ENCODE measurements at regions not wholly inside any gene's neighbourhood (a gene's known extent, or its start where the extent isn't known, plus 50 kb on each side); places are given as distances from the start of the nearest gene placed in this dataset.
A peak's percentile ranks its signal among the peaks of the same experiment; 100 is the strongest.
"Not testable (repeated sequence)": the region's sequence is repeated elsewhere in the genome, so short reads cannot be mapped to it uniquely, and the experiment has no call there.

- H3K9me3 ChIP-seq; H3K4me1 Mint-ChIP-seq; H3K36me3 Mint-ChIP-seq; ATAC-seq (replicated peaks in 1 of 4); H3K27ac ChIP-seq (ENCODE audit: low read length); CTCF ChIA-PET; H3K27me3 Mint-ChIP-seq; H3K9me3 Mint-ChIP-seq; H3K4me3 ChIP-seq (ENCODE audit: control insufficient read depth in 1 of 2, extremely low read depth in 1 of 2, low read length in 1 of 2); H3K27ac Mint-ChIP-seq; H3K4me3 Mint-ChIP-seq; H3K36me3 ChIP-seq (ENCODE audit: control insufficient read depth in 2 of 2, extremely low read depth in 1 of 2, insufficient read depth in 1 of 2, low read length in 1 of 2); POLR2A ChIA-PET: not testable (repeated sequence)
- WGBS (ENCODE audit: insufficient coverage): 93% methylated on average over 20 of the region's 29 CpGs
- DNase-seq: peak in 1 of 35 experiments; percentile 5
- H3K4me1 ChIP-seq (ENCODE audit: control insufficient read depth in 1 of 2, extremely low read depth in 1 of 2, insufficient read depth in 2 of 2, low read length in 2 of 2): peaks cover 0 to 15% of the 10 kb centered on the region in 2 experiments
- peaks cover 0 to 10% of the 10 kb centered on the region in 2 experiments for H3K27me3 ChIP-seq (replicated peaks in 1 of 2; ENCODE audit: control insufficient read depth in 2 of 2, extremely low read depth in 1 of 2, insufficient read depth in 2 of 2, low read length in 1 of 2)
These were observed 186.2 kb upstream of the GOLGA6L22 start for GRCh38 chr15:22272286-22273160.

- H3K36me3 Mint-ChIP-seq; ATAC-seq (replicated peaks in 1 of 4); H3K36me3 ChIP-seq (ENCODE audit: control insufficient read depth in 2 of 2, extremely low read depth in 1 of 2, insufficient read depth in 1 of 2, low read length in 1 of 2); H3K4me3 ChIP-seq (ENCODE audit: control insufficient read depth in 1 of 2, extremely low read depth in 1 of 2, low read length in 1 of 2); H3K4me1 Mint-ChIP-seq; H3K9me3 Mint-ChIP-seq; H3K4me1 ChIP-seq (ENCODE audit: control insufficient read depth in 1 of 2, extremely low read depth in 1 of 2, insufficient read depth in 2 of 2, low read length in 2 of 2); CTCF ChIA-PET; H3K27me3 Mint-ChIP-seq; H3K27ac ChIP-seq (ENCODE audit: low read length); H3K27me3 ChIP-seq (replicated peaks in 1 of 2; ENCODE audit: control insufficient read depth in 2 of 2, extremely low read depth in 1 of 2, insufficient read depth in 2 of 2, low read length in 1 of 2); H3K4me3 Mint-ChIP-seq; POLR2A ChIA-PET; H3K9me3 ChIP-seq; H3K27ac Mint-ChIP-seq: not testable (repeated sequence)
- 94% methylated on average over 3 of the region's 12 CpGs for whole genome bisulfite sequencing (ENCODE audit: insufficient coverage)
- DNase-seq: peak in 1 of 35 experiments; percentile 5
These were observed 185.5 kb upstream of the GOLGA6L22 start for GRCh38 chr15:22273185-22273584.

- H3K27ac ChIP-seq (ENCODE audit: low read length); H3K27me3 ChIP-seq (replicated peaks in 1 of 2; ENCODE audit: control insufficient read depth in 2 of 2, extremely low read depth in 1 of 2, insufficient read depth in 2 of 2, low read length in 1 of 2); H3K4me1 ChIP-seq (ENCODE audit: control insufficient read depth in 1 of 2, extremely low read depth in 1 of 2, insufficient read depth in 2 of 2, low read length in 2 of 2); H3K9me3 ChIP-seq; H3K36me3 ChIP-seq (ENCODE audit: control insufficient read depth in 2 of 2, extremely low read depth in 1 of 2, insufficient read depth in 1 of 2, low read length in 1 of 2); ATAC-seq (replicated peaks in 1 of 4); DNase-seq; H3K4me3 ChIP-seq (ENCODE audit: control insufficient read depth in 1 of 2, extremely low read depth in 1 of 2, low read length in 1 of 2); H3K9me3 Mint-ChIP-seq; H3K36me3 Mint-ChIP-seq; H3K4me1 Mint-ChIP-seq; CTCF ChIA-PET; H3K27ac Mint-ChIP-seq; POLR2A ChIA-PET; H3K4me3 Mint-ChIP-seq; H3K27me3 Mint-ChIP-seq: not testable (repeated sequence)
- 63% methylated on average over 1 of the region's 2 CpGs for WGBS (ENCODE audit: insufficient coverage)
These were observed 184.3 kb upstream of the GOLGA6L22 start for GRCh38 chr15:22274376-22274775.

- H3K27me3 ChIP-seq (replicated peaks in 1 of 2; ENCODE audit: control insufficient read depth in 2 of 2, extremely low read depth in 1 of 2, insufficient read depth in 2 of 2, low read length in 1 of 2); H3K4me3 Mint-ChIP-seq; H3K4me3 ChIP-seq (ENCODE audit: control insufficient read depth in 1 of 2, extremely low read depth in 1 of 2, low read length in 1 of 2); H3K36me3 Mint-ChIP-seq; H3K27ac ChIP-seq (ENCODE audit: low read length); H3K36me3 ChIP-seq (ENCODE audit: control insufficient read depth in 2 of 2, extremely low read depth in 1 of 2, insufficient read depth in 1 of 2, low read length in 1 of 2); H3K4me1 Mint-ChIP-seq; DNase-seq; H3K27ac Mint-ChIP-seq; H3K9me3 Mint-ChIP-seq; POLR2A ChIA-PET; ATAC-seq (replicated peaks in 1 of 4); H3K9me3 ChIP-seq; H3K4me1 ChIP-seq (ENCODE audit: control insufficient read depth in 1 of 2, extremely low read depth in 1 of 2, insufficient read depth in 2 of 2, low read length in 2 of 2): not testable (repeated sequence)
- 96% methylated on average over 3 of the region's 4 CpGs for WGBS (ENCODE audit: insufficient coverage)
- CTCF ChIA-PET: interaction anchor here in 1 of 2 donors (0.7 kb wide), 1 partner anchor 1008 kb away, joined by 3 read pairs; no protein-coding TSS in a partner anchor
- peaks cover 0 to 12% of the 10 kb centered on the region in 2 donors for H3K27me3 Mint-ChIP-seq
These were observed 177.9 kb upstream of the GOLGA6L22 start for GRCh38 chr15:22280770-22281169.

- H3K27ac ChIP-seq (ENCODE audit: low read length); H3K4me1 ChIP-seq (ENCODE audit: control insufficient read depth in 1 of 2, extremely low read depth in 1 of 2, insufficient read depth in 2 of 2, low read length in 2 of 2); H3K9me3 Mint-ChIP-seq; H3K9me3 ChIP-seq; H3K27me3 ChIP-seq (replicated peaks in 1 of 2; ENCODE audit: control insufficient read depth in 2 of 2, extremely low read depth in 1 of 2, insufficient read depth in 2 of 2, low read length in 1 of 2); H3K4me3 ChIP-seq (ENCODE audit: control insufficient read depth in 1 of 2, extremely low read depth in 1 of 2, low read length in 1 of 2); CTCF ChIA-PET; H3K4me1 Mint-ChIP-seq; H3K36me3 ChIP-seq (ENCODE audit: control insufficient read depth in 2 of 2, extremely low read depth in 1 of 2, insufficient read depth in 1 of 2, low read length in 1 of 2); H3K36me3 Mint-ChIP-seq; H3K4me3 Mint-ChIP-seq; H3K27ac Mint-ChIP-seq; POLR2A ChIA-PET: not testable (repeated sequence)
- WGBS (ENCODE audit: insufficient coverage): no CpG with 5 or more reads among the region's 13 CpGs
- DNase-seq (peak in 2 of 35 experiments; percentile 38 to 39), ATAC-seq (replicated peaks in 1 of 4) (peak in 3 of 4 experiments; percentile 27 to 74 (median 55))
- peaks cover 0 to 12% of the 10 kb centered on the region in 2 donors for H3K27me3 Mint-ChIP-seq
These were observed 175.7 kb upstream of the GOLGA6L22 start for GRCh38 chr15:22282794-22283533.

- H3K4me1 ChIP-seq (ENCODE audit: control insufficient read depth in 1 of 2, extremely low read depth in 1 of 2, insufficient read depth in 2 of 2, low read length in 2 of 2); DNase-seq; H3K36me3 ChIP-seq (ENCODE audit: control insufficient read depth in 2 of 2, extremely low read depth in 1 of 2, insufficient read depth in 1 of 2, low read length in 1 of 2); H3K4me3 Mint-ChIP-seq; CTCF ChIA-PET; H3K9me3 ChIP-seq; ATAC-seq (replicated peaks in 1 of 4); H3K9me3 Mint-ChIP-seq; H3K27ac ChIP-seq (ENCODE audit: low read length); H3K27me3 ChIP-seq (replicated peaks in 1 of 2; ENCODE audit: control insufficient read depth in 2 of 2, extremely low read depth in 1 of 2, insufficient read depth in 2 of 2, low read length in 1 of 2); H3K27ac Mint-ChIP-seq; POLR2A ChIA-PET; H3K4me1 Mint-ChIP-seq; H3K4me3 ChIP-seq (ENCODE audit: control insufficient read depth in 1 of 2, extremely low read depth in 1 of 2, low read length in 1 of 2); H3K36me3 Mint-ChIP-seq: not testable (repeated sequence)
- peaks cover 0 to 11% of the 10 kb centered on the region in 2 donors for H3K27me3 Mint-ChIP-seq
- WGBS (ENCODE audit: insufficient coverage): 80% methylated on average over 1 of the region's 3 CpGs
These were observed 173.8 kb upstream of the GOLGA6L22 start for GRCh38 chr15:22284795-22285420.
